HEK293 (cell line): ENCODE measurements at regions not wholly inside any gene's neighbourhood (a gene's known extent, or its start where the extent isn't known, plus 50 kb on each side); places are given as distances from the start of the nearest gene placed in this dataset.

Experiments
- CTCF ChIA-PET: fragments of 350-600 bp; formaldehyde crosslinking; extraction: SDS; loops from one replicate; lab custom pipeline; 2021; ENCODE audit warnings: antibody characterized with exemption; lab: Yijun Ruan, JAX
- POLR2A ChIA-PET: fragments of 300-600 bp; formaldehyde crosslinking; extraction: SDS; loops from one replicate; lab custom pipeline; 2020; ENCODE audit warnings: antibody characterized with exemption, inconsistent platforms; lab: Yijun Ruan, JAX
- H3K27ac ChIP-seq: fragments of 200-500 bp; sonication (Bioruptor generic); 2 replicates; pipeline ENCODE4 v1.5.1; 2014; ENCODE audit warnings: low read depth, low read length, control low read depth, inconsistent platforms; ENCODE audit errors: extremely low read depth
- H3K36me3 ChIP-seq, 2 experiments: fragments of 200-500 bp in 1 of 2; sonication (Bioruptor generic) in 1 of 2; 1 replicate in 1 of 2; 2 replicates in 1 of 2; pipeline ENCODE4 v1.5.1; 2014 to 2017; ENCODE audit warnings: inconsistent platforms in 2 of 2, low read length in 2 of 2; ENCODE audit not compliant: control insufficient read depth in 2 of 2, insufficient read depth in 1 of 2
- H3K4me1 ChIP-seq: fragments of 200-500 bp; sonication (Bioruptor generic); 2 replicates; pipeline ENCODE4 v1.5.1; 2014; ENCODE audit warnings: mild to moderate bottlenecking, low read length, inconsistent platforms; ENCODE audit not compliant: control insufficient read depth, insufficient read depth
- H3K4me3 ChIP-seq: 2 replicates; pipeline ENCODE4 v1.5.1; 2011; ENCODE audit warnings: low read depth, mild to moderate bottlenecking, control low read depth, low read length, moderate library complexity
- H3K9me3 ChIP-seq: fragments of 200-500 bp; sonication (Bioruptor generic); 2 replicates; pipeline ENCODE4 v1.5.1; 2014; ENCODE audit warnings: low read depth, low read length, inconsistent platforms; ENCODE audit not compliant: control insufficient read depth, insufficient read depth
- KLF16 ChIP-seq: fragments of 450-650 bp; formaldehyde crosslinking; IDR thresholded peaks from 2 replicates; pipeline ENCODE4 v1.5.1; 2017; ENCODE audit warnings: missing biosample characterization, missing genetic modification characterization
- ZEB2 ChIP-seq: fragments of 450-650 bp; formaldehyde crosslinking; IDR thresholded peaks from 2 replicates; pipeline ENCODE4 v1.5.1; 2016; ENCODE audit warnings: missing biosample characterization, missing genetic modification characterization
- ZNF132 ChIP-seq: fragments of 450-650 bp; formaldehyde crosslinking; IDR thresholded peaks from 2 replicates; pipeline ENCODE4 v1.5.1; 2017; ENCODE audit warnings: missing biosample characterization, missing genetic modification characterization, borderline replicate concordance
- ZNF19 ChIP-seq: fragments of 450-650 bp; formaldehyde crosslinking; IDR thresholded peaks from 2 replicates; pipeline ENCODE4; 2016; ENCODE audit warnings: missing biosample characterization, missing genetic modification characterization, low read depth
- ZNF391 ChIP-seq: fragments of 450-650 bp; formaldehyde crosslinking; IDR thresholded peaks from 2 replicates; pipeline ENCODE4 v1.5.1; 2016; ENCODE audit warnings: low read depth, missing biosample characterization, missing genetic modification characterization, borderline replicate concordance
- ZNF530 ChIP-seq: fragments of 450-650 bp; formaldehyde crosslinking; IDR thresholded peaks from 2 replicates; pipeline ENCODE4 v1.5.1; 2016; ENCODE audit warnings: low read depth, missing biosample characterization, missing genetic modification characterization
- ZNF621 ChIP-seq: fragments of 450-650 bp; formaldehyde crosslinking; IDR thresholded peaks from 2 replicates; pipeline ENCODE4 v1.5.1; 2017; ENCODE audit warnings: missing biosample characterization, missing genetic modification characterization
- ZNF76 ChIP-seq: fragments of 450-650 bp; formaldehyde crosslinking; IDR thresholded peaks from 2 replicates; pipeline ENCODE4; 2016; ENCODE audit warnings: low read depth, missing biosample characterization, missing genetic modification characterization, borderline replicate concordance
- ZNF830 ChIP-seq: fragments of 450-650 bp; IDR thresholded peaks from 2 replicates; pipeline ENCODE4 v1.5.0; 2018; ENCODE audit warnings: missing biosample characterization, missing genetic modification characterization, low read depth, mild to moderate bottlenecking, moderate library complexity
- TF ChIP-seq, protein P1 (sequence below): fragments of 450-650 bp; formaldehyde crosslinking; IDR thresholded peaks from 2 replicates; pipeline ENCODE4 v1.5.1; 2016; ENCODE audit warnings: missing biosample characterization, missing genetic modification characterization
- TF ChIP-seq, protein P2 (sequence below): fragments of 450-650 bp; formaldehyde crosslinking; IDR thresholded peaks from 2 replicates; pipeline ENCODE4 v1.5.1; 2016; ENCODE audit warnings: missing biosample characterization, missing genetic modification characterization
- TF ChIP-seq, protein P3 (sequence below): sonication (generic); formaldehyde crosslinking; IDR thresholded peaks from 2 replicates; pipeline ENCODE4 v1.8.1; 2022; ENCODE audit warnings: mild to moderate bottlenecking, moderate library complexity, missing genetic modification reagents
- TF ChIP-seq, protein P4 (sequence below): fragments of 450-650 bp; formaldehyde crosslinking; IDR thresholded peaks from 2 replicates; pipeline ENCODE4 v1.5.1; 2016; ENCODE audit warnings: missing biosample characterization, missing genetic modification characterization
- TF ChIP-seq, protein P5 (sequence below): fragments of 450-650 bp; formaldehyde crosslinking; IDR thresholded peaks from 2 replicates; pipeline ENCODE4 v1.5.1; 2017; ENCODE audit warnings: missing biosample characterization, mild to moderate bottlenecking, missing genetic modification characterization, moderate library complexity
- TF ChIP-seq, protein P6 (sequence below): fragments of 450-650 bp; formaldehyde crosslinking; IDR thresholded peaks from 2 replicates; pipeline ENCODE4 v1.5.1; 2017; ENCODE audit warnings: missing biosample characterization, missing genetic modification characterization

DNA sequence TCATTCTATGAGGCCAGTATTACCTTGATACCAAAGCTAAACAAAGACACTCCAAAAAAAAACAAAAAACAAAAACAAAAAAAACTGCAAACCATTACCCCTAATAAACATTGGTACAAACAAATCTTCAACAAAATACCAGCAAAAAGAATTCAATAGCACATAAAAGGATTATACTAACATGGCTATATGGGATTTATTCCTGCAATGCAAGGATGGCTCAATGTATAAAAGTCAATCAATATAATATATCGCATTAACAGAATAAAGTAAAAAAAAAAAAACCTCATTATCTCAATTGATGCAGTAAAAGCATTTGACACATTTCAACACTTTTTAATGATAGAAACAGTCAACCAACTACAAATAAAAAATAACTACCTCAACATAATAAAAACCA lies 233.3 kb upstream of the NFE2L3 start:
- CTCF ChIA-PET, result interaction anchor here (0.6 kb wide), 2 partner anchors 10 to 15 kb away, joined by 3 to 5 read pairs; no protein-coding TSS in a partner anchor
- TF ChIP-seq ZNF830 (tag by site-specific recombination) (no peak), ZNF391 (tag by site-specific recombination) (no peak), ZNF19 (tag by site-specific recombination) (no peak)
- TF ChIP-seq, protein P1, sequence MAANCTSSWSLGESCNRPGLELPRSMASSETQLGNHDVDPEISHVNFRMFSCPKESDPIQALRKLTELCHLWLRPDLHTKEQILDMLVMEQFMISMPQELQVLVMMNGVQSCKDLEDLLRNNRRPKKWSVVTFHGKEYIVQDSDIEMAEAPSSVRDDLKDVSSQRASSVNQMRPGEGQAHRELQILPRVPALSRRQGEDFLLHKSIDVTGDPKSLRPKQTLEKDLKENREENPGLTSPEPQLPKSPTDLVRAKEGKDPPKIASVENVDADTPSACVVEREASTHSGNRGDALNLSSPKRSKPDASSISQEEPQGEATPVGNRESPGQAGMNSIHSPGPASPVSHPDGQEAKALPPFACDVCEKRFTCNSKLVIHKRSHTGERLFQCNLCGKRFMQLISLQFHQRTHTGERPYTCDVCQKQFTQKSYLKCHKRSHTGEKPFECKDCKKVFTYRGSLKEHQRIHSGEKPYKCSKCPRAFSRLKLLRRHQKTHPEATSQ (tag by site-specific recombination), result no peak
- TF ChIP-seq, all 188 proteins: peak for 0
- H3K36me3 ChIP-seq, result no peaks in the 10 kb centered on the region
- H3K4me3 ChIP-seq, result no peak overlapping the region
- H3K4me1 ChIP-seq, result peaks cover 2% of the 10 kb centered on the region; the same call in 1 of the 2 replicates
- POLR2A ChIA-PET, result no interaction called here
- no peaks in the 10 kb centered on the region for H3K9me3 ChIP-seq
- no peak overlapping the region for H3K27ac ChIP-seq

DNA sequence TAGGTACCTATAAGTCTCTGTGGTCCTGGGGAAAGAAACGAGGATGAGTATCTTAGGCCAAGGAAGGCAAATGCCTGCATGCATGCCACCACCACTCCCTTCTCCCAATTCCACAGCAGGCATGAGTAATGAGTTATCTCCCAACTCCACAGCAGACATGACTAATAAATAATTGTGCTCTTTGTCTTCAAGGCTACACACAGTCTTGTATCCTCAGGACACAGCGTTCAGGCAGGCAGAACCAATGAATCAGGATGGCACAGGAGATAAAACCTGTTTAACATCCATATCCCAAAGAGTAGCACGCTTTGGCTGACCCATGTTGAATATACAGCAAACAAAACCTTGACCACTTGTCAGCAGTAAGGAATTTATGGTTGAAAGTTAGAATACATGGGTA lies 229.7 kb upstream of the NFE2L3 start:
- POLR2A ChIA-PET, result no interaction called here
- Histone ChIP-seq H3K27ac (no peak overlapping the region), H3K36me3 (no peaks in the 10 kb centered on the region), H3K4me1 (no peaks in the 10 kb centered on the region), H3K4me3 (no peak overlapping the region), H3K9me3 (no peaks in the 10 kb centered on the region)
- CTCF ChIA-PET, result interaction anchor here (1.3 kb wide), 1 partner anchor 26 kb away, joined by 3 read pairs; no protein-coding TSS in a partner anchor
- TF ChIP-seq, protein P2, sequence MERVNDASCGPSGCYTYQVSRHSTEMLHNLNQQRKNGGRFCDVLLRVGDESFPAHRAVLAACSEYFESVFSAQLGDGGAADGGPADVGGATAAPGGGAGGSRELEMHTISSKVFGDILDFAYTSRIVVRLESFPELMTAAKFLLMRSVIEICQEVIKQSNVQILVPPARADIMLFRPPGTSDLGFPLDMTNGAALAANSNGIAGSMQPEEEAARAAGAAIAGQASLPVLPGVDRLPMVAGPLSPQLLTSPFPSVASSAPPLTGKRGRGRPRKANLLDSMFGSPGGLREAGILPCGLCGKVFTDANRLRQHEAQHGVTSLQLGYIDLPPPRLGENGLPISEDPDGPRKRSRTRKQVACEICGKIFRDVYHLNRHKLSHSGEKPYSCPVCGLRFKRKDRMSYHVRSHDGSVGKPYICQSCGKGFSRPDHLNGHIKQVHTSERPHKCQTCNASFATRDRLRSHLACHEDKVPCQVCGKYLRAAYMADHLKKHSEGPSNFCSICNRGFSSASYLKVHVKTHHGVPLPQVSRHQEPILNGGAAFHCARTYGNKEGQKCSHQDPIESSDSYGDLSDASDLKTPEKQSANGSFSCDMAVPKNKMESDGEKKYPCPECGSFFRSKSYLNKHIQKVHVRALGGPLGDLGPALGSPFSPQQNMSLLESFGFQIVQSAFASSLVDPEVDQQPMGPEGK, result no peak
- TF ChIP-seq, protein P3, sequence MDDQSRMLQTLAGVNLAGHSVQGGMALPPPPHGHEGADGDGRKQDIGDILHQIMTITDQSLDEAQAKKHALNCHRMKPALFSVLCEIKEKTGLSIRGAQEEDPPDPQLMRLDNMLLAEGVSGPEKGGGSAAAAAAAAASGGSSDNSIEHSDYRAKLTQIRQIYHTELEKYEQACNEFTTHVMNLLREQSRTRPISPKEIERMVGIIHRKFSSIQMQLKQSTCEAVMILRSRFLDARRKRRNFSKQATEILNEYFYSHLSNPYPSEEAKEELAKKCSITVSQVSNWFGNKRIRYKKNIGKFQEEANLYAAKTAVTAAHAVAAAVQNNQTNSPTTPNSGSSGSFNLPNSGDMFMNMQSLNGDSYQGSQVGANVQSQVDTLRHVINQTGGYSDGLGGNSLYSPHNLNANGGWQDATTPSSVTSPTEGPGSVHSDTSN (CRISPR knock-in tag), result no peak
- TF ChIP-seq KLF16 (tag by site-specific recombination) (no peak), ZNF132 (tag by site-specific recombination) (no peak), ZEB2 (no peak), ZNF621 (tag by site-specific recombination) (no peak), ZNF530 (tag by site-specific recombination) (no peak), ZNF76 (tag by site-specific recombination) (no peak)
- TF ChIP-seq, protein P4, sequence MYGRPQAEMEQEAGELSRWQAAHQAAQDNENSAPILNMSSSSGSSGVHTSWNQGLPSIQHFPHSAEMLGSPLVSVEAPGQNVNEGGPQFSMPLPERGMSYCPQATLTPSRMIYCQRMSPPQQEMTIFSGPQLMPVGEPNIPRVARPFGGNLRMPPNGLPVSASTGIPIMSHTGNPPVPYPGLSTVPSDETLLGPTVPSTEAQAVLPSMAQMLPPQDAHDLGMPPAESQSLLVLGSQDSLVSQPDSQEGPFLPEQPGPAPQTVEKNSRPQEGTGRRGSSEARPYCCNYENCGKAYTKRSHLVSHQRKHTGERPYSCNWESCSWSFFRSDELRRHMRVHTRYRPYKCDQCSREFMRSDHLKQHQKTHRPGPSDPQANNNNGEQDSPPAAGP, result no peak
- TF ChIP-seq, protein P5, sequence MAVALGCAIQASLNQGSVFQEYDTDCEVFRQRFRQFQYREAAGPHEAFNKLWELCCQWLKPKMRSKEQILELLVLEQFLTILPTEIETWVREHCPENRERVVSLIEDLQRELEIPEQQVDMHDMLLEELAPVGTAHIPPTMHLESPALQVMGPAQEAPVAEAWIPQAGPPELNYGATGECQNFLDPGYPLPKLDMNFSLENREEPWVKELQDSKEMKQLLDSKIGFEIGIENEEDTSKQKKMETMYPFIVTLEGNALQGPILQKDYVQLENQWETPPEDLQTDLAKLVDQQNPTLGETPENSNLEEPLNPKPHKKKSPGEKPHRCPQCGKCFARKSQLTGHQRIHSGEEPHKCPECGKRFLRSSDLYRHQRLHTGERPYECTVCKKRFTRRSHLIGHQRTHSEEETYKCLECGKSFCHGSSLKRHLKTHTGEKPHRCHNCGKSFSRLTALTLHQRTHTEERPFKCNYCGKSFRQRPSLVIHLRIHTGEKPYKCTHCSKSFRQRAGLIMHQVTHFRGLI (tag by site-specific recombination), result no peak
- TF ChIP-seq, protein P6, sequence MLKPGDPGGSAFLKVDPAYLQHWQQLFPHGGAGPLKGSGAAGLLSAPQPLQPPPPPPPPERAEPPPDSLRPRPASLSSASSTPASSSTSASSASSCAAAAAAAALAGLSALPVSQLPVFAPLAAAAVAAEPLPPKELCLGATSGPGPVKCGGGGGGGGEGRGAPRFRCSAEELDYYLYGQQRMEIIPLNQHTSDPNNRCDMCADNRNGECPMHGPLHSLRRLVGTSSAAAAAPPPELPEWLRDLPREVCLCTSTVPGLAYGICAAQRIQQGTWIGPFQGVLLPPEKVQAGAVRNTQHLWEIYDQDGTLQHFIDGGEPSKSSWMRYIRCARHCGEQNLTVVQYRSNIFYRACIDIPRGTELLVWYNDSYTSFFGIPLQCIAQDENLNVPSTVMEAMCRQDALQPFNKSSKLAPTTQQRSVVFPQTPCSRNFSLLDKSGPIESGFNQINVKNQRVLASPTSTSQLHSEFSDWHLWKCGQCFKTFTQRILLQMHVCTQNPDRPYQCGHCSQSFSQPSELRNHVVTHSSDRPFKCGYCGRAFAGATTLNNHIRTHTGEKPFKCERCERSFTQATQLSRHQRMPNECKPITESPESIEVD (tag by site-specific recombination), result no peak
- TF ChIP-seq, all 188 proteins: peak for 0
